ENCODE measurements at regions not wholly inside any gene's neighbourhood (a gene's known extent, or its start where the extent isn't known, plus 50 kb on each side); places are given as distances from the start of the nearest gene placed in this dataset.

DNA sequence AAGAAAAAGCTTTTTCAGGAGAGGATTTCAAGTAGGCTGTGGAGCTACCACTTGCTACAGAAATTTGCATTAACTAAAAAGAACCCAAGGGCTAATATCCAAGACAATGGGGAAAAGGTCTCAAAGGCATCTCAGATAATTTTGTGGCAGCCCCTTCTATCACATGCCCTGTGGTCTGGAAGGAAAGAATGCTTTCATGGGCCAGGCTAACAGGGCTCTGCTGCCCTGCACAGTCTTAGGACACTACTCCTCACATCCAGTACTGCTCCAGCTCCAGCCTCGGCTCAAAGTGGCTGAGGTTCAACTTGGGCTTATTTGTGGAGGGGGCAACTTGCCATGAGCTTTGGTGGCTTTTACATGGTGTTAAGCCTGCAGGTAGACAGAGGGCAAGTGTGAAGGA lies 1150.3 kb downstream of the CNTNAP5 start:
- TF ChIP-seq, protein P1, sequence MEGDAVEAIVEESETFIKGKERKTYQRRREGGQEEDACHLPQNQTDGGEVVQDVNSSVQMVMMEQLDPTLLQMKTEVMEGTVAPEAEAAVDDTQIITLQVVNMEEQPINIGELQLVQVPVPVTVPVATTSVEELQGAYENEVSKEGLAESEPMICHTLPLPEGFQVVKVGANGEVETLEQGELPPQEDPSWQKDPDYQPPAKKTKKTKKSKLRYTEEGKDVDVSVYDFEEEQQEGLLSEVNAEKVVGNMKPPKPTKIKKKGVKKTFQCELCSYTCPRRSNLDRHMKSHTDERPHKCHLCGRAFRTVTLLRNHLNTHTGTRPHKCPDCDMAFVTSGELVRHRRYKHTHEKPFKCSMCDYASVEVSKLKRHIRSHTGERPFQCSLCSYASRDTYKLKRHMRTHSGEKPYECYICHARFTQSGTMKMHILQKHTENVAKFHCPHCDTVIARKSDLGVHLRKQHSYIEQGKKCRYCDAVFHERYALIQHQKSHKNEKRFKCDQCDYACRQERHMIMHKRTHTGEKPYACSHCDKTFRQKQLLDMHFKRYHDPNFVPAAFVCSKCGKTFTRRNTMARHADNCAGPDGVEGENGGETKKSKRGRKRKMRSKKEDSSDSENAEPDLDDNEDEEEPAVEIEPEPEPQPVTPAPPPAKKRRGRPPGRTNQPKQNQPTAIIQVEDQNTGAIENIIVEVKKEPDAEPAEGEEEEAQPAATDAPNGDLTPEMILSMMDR (IDR thresholded peaks at IDR 0.05; ENCODE audit: low read length), result no peak
- no peak for TF ChIP-seq EZH2 (IDR thresholded peaks at IDR 0.05; ENCODE audit: borderline replicate concordance, low read length)
